Skeletal muscle satellite cell (primary cell): ENCODE measurements at regions not wholly inside any gene's neighbourhood (a gene's known extent, or its start where the extent isn't known, plus 50 kb on each side); places are given as distances from the start of the nearest gene placed in this dataset.

Source experiments
- H3K27me3 ChIP-seq: 2 replicates; pipeline ENCODE4 v1.7.0; 2013; ENCODE audit warnings: low read length; ENCODE audit not compliant: control insufficient read depth, insufficient read depth
- H3K36me3 ChIP-seq: 2 replicates; pipeline ENCODE4 v1.7.0; 2013; ENCODE audit warnings: mild to moderate bottlenecking, control low read depth, low read length; ENCODE audit not compliant: insufficient read depth
- H3K4me1 ChIP-seq: 2 replicates; pipeline ENCODE4 v1.7.0; 2013; ENCODE audit warnings: low read length; ENCODE audit not compliant: control insufficient read depth, insufficient read depth
- H3K4me2 ChIP-seq: 2 replicates; pipeline ENCODE4 v1.7.0; 2013; ENCODE audit warnings: mild to moderate bottlenecking, low read length
- H3K4me3 ChIP-seq: 2 replicates; pipeline ENCODE4 v1.7.0; 2013; ENCODE audit warnings: low read length
- H3K9ac ChIP-seq: 2 replicates; pipeline ENCODE4 v1.7.0; 2013; ENCODE audit warnings: mild to moderate bottlenecking, low read depth, low read length, moderate library complexity
- H3K9me3 ChIP-seq: replicated peaks from 2 replicates; pipeline ENCODE4 v1.7.0; 2013; ENCODE audit warnings: mild to moderate bottlenecking, control low read depth, low read length

DNA sequence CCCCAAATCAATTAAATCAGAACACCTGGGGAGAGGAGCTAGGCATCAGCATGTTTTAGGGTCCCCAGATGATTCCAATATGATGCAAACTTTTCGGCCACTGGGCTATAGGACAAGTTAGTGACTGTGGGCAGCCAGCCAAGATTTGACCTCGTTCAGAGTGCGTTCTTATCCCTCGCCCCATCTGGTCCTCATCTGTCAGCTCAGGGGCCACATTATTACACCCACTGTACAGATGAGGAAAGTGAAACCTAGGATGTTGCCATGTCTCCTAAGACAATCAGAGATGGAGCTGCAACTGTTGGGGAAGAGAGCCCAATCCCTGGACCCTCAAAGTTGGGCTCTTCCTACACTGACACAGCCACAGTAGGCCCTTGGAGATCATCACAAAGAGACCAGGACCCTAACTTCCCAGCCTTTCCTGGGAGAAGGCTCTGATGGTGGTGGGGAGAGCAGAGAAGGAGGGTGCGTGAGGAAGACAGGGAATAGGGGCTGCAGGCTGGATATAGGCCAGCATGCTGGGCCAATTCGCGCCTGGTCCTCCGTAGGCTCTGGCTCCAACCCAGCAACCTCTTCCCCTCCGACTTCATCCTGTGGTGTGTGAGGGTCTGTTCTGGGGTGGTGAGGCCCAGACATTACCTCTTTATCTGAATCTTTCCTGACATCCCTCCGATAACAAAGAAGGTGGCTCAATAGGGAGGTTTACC is 109.4 kb upstream of the ZMIZ1 start:
- H3K4me1 ChIP-seq: peaks cover 7% of the 10 kb centered on the region
- H3K27me3 ChIP-seq: no peaks in the 10 kb centered on the region
- H3K9me3 ChIP-seq: no peaks in the 10 kb centered on the region
- no peak overlapping the region for H3K4me2 ChIP-seq
- H3K9ac ChIP-seq: no peak overlapping the region
- no peaks in the 10 kb centered on the region for H3K36me3 ChIP-seq
- no peak overlapping the region for H3K4me3 ChIP-seq

DNA sequence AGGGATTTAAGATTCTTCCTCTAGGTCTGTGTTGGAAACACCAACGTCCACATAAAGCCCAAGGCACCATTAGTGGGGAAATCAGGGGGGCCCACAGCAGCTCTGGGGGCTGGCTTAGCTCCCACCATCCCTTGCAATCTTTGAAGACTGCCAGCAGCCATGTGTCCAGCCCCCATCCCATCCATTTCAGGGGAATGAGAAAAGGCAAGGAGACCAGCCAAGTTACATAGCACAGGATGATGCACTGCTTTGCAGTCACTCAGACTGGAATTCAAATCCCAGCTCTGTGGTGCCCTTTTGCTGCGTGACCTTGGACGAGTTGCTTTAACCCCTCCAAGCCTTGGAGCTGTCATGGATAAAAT is 108.9 kb upstream of the ZMIZ1 start:
- Histone ChIP-seq H3K4me2 (no peak overlapping the region), H3K4me3 (no peak overlapping the region), H3K4me1 (peaks cover 12% of the 10 kb centered on the region), H3K9me3 (no peaks in the 10 kb centered on the region), H3K9ac (no peak overlapping the region), H3K27me3 (no peaks in the 10 kb centered on the region), H3K36me3 (no peaks in the 10 kb centered on the region)

GRCh38 chr10:78960316-78960800 is 108.4 kb upstream of the ZMIZ1 start:
- no peaks in the 10 kb centered on the region for H3K36me3 ChIP-seq
- H3K9ac ChIP-seq: peak overlapping the region; percentile 18
- no peaks in the 10 kb centered on the region for H3K9me3 ChIP-seq
- peak overlapping the region; percentile 44 for H3K4me2 ChIP-seq
- peaks cover 16% of the 10 kb centered on the region for H3K4me1 ChIP-seq
- peak overlapping the region; percentile 5 for H3K4me3 ChIP-seq
- no peaks in the 10 kb centered on the region for H3K27me3 ChIP-seq

- H3K4me1 ChIP-seq: peaks cover 19% of the 10 kb centered on the region
- no peaks in the 10 kb centered on the region for H3K27me3 ChIP-seq
- H3K9ac ChIP-seq: no peak overlapping the region
- no peaks in the 10 kb centered on the region for H3K36me3 ChIP-seq
- H3K4me3 ChIP-seq: no peak overlapping the region
- no peaks in the 10 kb centered on the region for H3K9me3 ChIP-seq
- H3K4me2 ChIP-seq: no peak overlapping the region
Observed at GRCh38 chr10:78961760-78962159, 107.0 kb upstream of the ZMIZ1 start.

DNA sequence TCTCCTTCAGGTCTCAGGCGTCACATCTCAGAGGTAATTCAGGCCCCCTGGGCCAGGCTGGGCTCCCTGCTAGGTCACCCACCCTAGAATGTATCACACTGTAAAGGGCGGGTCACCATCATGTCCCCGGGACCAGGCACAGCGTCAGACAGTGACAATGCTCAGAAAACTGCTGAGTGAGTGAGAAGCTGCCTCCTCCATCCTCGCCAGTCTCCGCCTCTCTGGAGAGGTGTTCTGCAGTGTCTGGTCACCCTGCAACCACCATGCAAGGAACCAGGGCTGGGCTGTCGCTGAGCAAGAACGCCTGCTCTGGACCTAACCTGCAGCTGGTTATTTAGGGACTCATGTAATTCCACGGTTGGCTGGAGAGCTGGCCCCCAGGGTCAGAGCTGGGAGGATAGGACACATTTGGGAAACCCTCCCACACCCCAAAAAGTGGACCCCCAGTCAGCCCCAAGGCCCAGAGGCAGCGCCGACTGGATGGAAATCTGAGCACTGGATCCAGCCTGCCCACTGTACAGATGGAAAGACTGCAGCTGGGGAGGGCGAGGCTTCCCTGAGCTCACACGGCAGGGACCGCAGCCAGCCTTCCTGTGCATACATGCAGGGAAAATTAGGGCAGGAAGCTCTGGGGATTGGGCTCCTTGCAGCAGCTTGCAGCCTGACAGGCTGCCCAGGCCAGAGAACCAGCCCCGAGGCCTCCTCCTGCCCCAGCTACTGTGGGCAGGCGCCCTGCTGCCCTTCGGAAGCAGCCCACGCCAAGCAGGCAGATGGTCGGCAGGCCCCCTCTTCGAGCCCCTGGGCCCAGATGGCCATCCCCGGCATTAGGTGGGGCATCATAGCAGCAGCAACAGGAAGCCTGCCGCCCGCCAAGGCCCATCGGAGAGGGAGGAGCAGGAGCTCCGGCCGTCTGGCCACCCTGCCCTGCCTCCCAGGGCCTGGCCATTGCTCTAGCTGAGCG is 105.4 kb upstream of the ZMIZ1 start:
- peaks cover 19% of the 10 kb centered on the region for H3K4me1 ChIP-seq
- H3K4me2 ChIP-seq: no peak overlapping the region
- no peaks in the 10 kb centered on the region for H3K36me3 ChIP-seq
- H3K27me3 ChIP-seq: no peaks in the 10 kb centered on the region
- no peaks in the 10 kb centered on the region for H3K9me3 ChIP-seq
- no peak overlapping the region for H3K9ac ChIP-seq
- H3K4me3 ChIP-seq: no peak overlapping the region

- Histone ChIP-seq H3K4me1 (peaks cover 19% of the 10 kb centered on the region), H3K4me3 (no peak overlapping the region), H3K9ac (no peak overlapping the region), H3K36me3 (no peaks in the 10 kb centered on the region), H3K9me3 (no peaks in the 10 kb centered on the region), H3K27me3 (no peaks in the 10 kb centered on the region), H3K4me2 (no peak overlapping the region)
Observed at GRCh38 chr10:78964274-78964951, 104.4 kb upstream of the ZMIZ1 start.

DNA sequence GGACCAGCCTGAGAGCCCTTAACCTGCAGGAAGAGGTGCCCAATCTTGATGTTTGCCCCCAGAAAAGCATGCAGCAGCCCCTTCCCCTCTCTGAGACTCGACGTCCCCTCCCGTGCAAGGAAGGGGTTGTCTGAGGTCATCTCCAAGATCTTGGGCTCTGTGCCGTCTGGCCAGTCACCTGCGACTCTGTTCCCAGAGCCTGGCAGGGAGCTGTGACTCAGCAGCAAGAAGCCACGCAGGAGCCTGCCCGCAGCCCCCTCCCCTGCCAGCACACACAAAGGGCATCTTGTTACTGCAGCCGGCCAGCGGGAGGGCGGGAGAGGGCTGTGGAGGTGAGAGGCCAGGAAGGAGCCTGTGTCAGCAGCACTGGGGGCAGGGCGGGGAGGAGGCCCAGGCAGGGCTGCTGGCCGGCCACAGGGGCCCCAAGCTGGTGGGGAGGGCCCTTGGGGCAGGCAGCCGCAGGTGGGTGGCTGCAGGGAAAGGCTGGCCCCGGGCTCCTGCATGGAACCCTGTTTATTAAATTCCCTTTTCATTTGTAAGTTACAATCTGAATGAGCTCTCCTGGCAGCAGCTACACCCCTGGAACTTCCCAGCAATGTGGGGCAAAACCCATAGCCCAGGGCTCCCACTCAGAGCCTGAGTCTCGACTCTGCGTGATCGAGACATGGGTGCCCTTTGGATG is 103.7 kb upstream of the ZMIZ1 start:
- Histone ChIP-seq H3K9me3 (no peaks in the 10 kb centered on the region), H3K4me2 (no peak overlapping the region), H3K36me3 (no peaks in the 10 kb centered on the region), H3K9ac (no peak overlapping the region), H3K4me3 (no peak overlapping the region), H3K4me1 (peaks cover 19% of the 10 kb centered on the region), H3K27me3 (no peaks in the 10 kb centered on the region)

DNA sequence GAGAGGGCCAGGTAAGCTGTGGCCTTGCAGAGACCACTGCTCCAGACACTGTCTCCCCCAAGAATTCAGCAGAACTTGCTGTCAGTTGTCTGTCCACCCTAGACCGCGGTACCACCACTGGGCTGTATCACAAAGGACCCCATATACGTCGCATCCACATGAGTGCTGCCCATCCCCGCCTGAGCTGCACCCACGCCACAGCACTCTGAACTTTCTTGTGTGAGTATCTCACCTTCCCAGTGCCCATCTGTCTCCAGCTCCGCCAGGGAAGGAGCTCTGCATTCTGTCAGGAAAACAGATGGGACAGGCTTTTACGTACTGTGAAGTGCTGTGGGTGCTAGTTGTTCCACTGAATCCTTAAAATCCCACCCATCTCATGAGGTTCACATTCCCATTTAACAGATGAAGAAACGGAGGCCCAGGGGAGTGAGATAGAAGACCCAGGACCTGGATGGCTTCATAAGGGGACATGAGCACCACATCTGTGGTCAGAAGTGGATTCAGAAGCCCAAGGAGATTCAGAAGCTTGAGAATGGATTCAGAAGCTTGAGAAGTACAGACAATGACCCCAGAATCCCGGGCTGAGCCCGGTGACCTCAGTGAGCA is 102.5 kb upstream of the ZMIZ1 start:
- Histone ChIP-seq H3K36me3 (no peaks in the 10 kb centered on the region), H3K27me3 (no peaks in the 10 kb centered on the region), H3K4me2 (no peak overlapping the region), H3K9ac (no peak overlapping the region), H3K4me1 (peaks cover 12% of the 10 kb centered on the region), H3K9me3 (no peaks in the 10 kb centered on the region), H3K4me3 (no peak overlapping the region)

DNA sequence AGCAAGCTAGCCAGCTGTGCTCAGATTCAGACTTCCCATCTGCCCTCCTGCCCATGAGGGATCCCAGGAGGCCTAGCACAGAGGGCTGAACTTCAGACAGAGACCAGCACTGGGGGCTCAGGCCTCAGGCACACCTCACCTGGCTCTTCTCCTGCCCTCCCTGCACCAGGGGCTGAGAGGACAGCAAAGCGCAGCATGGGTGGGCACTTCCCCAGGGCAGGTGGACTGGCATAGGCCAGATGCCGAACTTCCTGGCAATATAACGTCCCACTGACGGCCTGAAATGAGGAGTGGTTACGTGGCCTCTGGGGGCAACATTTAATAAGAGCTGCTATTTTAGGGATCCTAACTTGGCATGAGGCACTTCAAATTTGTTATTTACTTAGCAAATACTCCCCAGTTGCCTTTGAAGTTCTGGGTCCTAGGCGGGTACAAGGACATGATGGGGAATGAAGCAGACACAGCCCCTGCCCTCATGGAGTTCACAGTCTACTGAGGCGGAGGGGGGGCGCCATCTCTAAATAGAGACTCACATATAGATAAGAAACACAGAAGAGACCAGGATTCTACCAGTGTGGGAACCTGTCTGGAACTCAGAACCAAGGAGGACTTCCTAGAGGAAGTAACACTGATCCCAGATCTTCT is 101.8 kb upstream of the ZMIZ1 start:
- Histone ChIP-seq H3K9ac (no peak overlapping the region), H3K4me1 (peaks cover 16% of the 10 kb centered on the region), H3K4me3 (no peak overlapping the region), H3K36me3 (no peaks in the 10 kb centered on the region), H3K4me2 (no peak overlapping the region), H3K27me3 (no peaks in the 10 kb centered on the region), H3K9me3 (no peaks in the 10 kb centered on the region)

GRCh38 chr10:78968300-78968942 is 100.3 kb upstream of the ZMIZ1 start:
- peaks cover 31% of the 10 kb centered on the region for H3K4me1 ChIP-seq
- H3K9me3 ChIP-seq: no peaks in the 10 kb centered on the region
- H3K4me3 ChIP-seq: no peak overlapping the region
- H3K4me2 ChIP-seq: no peak overlapping the region
- H3K27me3 ChIP-seq: no peaks in the 10 kb centered on the region
- H3K36me3 ChIP-seq: no peaks in the 10 kb centered on the region
- H3K9ac ChIP-seq: no peak overlapping the region
